Esophagus muscularis mucosa (tissue), 4 donors: ENCODE measurements at regions not wholly inside any gene's neighbourhood (a gene's known extent, or its start where the extent isn't known, plus 50 kb on each side); places are given as distances from the start of the nearest gene placed in this dataset.

ENCODE experiments used
- EP300 ChIP-seq: sonication (generic); formaldehyde crosslinking; IDR thresholded peaks from one replicate; pipeline ENCODE4 v1.6.1; 2017; ENCODE audit warnings: antibody characterized with exemption
- POLR2A ChIP-seq: fragments of 450-650 bp; IDR thresholded peaks from one replicate; pipeline ENCODE4 v1.6.1; 2017; ENCODE audit warnings: antibody characterized with exemption, moderate library complexity, mild to moderate bottlenecking, low read depth
- POLR2AphosphoS5 ChIP-seq, 2 donors: sonication (generic); formaldehyde crosslinking; IDR thresholded peaks; one replicate each; pipeline ENCODE4 v1.6.1; 2017; ENCODE audit warnings: antibody characterized with exemption in 2 of 2
- TF ChIP-seq, protein P1 (sequence below), 3 experiments: fragments of 200-600 bp in 2 of 3; fragments of 450-650 bp in 1 of 3; sonication (generic) in 2 of 3; IDR thresholded peaks; one replicate each; pipeline ENCODE4 v1.5.1; 2017 to 2019; ENCODE audit warnings: antibody characterized with exemption in 3 of 3, mild to moderate bottlenecking in 2 of 3, moderate library complexity in 1 of 3

DNA sequence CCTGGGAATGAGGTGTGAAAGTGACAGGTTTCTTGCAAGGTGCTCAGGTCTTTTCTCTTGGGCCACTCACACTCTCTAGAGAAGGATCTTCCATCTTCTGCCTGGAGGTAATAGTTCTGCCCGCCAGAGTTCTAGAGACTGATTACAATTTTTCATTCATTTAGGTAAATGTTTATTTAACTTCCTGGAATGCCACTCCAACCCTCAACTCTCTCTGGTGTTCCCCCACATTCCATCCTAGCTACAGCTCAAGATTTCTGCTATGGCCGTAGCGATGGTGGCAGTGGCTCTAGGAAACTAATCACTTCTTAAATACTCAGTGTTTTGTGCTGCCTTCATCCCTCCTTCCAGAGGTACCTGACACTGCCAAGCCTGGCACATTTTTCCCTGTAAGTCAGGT, 174.6 kb downstream of the WDR11 start:
- TF ChIP-seq, protein P1, sequence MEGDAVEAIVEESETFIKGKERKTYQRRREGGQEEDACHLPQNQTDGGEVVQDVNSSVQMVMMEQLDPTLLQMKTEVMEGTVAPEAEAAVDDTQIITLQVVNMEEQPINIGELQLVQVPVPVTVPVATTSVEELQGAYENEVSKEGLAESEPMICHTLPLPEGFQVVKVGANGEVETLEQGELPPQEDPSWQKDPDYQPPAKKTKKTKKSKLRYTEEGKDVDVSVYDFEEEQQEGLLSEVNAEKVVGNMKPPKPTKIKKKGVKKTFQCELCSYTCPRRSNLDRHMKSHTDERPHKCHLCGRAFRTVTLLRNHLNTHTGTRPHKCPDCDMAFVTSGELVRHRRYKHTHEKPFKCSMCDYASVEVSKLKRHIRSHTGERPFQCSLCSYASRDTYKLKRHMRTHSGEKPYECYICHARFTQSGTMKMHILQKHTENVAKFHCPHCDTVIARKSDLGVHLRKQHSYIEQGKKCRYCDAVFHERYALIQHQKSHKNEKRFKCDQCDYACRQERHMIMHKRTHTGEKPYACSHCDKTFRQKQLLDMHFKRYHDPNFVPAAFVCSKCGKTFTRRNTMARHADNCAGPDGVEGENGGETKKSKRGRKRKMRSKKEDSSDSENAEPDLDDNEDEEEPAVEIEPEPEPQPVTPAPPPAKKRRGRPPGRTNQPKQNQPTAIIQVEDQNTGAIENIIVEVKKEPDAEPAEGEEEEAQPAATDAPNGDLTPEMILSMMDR (IDR thresholded peaks at IDR 0.05) = no peak
- no peak for TF ChIP-seq POLR2A
- TF ChIP-seq POLR2AphosphoS5 (IDR thresholded peaks at IDR 0.05) = no peak
- TF ChIP-seq EP300 = no peak
